ENCODE measurements at regions not wholly inside any gene's neighbourhood (a gene's known extent, or its start where the extent isn't known, plus 50 kb on each side); places are given as distances from the start of the nearest gene placed in this dataset.
"Not testable (repeated sequence)": the region's sequence is repeated elsewhere in the genome, so short reads cannot be mapped to it uniquely, and the experiment has no call there.

DNA sequence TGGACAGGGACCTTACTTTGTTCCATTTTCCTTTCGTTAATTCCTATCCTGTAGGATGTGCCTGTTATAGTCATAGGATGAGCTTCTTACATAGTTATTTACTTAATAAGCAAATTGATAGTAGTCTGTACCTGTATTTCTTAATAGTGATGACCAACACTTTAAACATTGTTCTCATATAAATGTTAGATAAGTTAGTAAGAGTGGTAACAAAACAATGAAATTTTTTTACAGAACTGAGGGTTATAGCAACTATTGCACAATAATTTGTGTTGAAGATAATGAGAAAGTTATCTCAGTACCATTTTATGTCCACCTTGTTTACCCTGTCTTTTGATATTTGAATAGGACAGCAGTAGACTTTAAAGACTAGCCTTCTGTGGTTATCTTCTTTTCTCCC is 162.9 kb upstream of the ELL2 start:
- DNase-seq: no peak

DNA sequence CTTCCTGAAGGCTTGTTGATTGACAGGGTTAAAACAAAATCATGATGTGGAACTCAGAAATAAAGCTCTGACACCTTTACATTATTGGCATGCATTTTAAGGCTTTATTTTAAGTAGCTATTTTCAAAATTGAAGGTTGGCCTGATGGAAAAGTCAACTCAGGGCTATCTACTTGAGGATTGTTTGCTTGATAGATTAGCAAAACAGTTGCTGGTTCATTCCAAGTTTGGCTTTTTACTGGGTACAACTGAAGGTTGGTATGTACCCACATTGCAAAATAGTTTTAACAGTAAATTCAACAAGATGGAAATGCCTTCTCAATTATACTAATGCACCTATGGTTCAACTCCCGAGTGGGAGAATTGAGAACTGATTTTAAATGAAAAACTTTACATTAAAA is 161.8 kb upstream of the ELL2 start:
- DNase-seq: no peak

DNA sequence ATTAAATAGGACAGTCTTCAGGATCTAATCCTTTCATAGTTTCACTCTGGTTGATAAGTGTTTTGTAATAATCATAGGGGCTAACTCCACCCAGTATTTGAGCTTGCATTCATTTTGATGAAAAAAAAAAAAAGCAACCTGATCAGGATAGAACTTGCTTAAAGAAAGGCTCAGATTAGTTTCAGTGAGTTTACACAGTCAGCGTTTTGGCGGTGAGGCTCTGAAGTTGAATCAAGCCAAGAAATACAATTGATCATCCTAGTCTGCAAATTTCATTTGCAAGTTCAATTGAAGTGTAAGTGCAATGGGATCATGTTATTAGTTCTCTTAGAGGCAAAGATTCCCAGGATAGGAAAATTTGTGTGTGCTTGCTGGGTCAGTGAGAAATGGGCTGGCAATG is 159.7 kb upstream of the ELL2 start:
- DNase-seq: no peak

DNA sequence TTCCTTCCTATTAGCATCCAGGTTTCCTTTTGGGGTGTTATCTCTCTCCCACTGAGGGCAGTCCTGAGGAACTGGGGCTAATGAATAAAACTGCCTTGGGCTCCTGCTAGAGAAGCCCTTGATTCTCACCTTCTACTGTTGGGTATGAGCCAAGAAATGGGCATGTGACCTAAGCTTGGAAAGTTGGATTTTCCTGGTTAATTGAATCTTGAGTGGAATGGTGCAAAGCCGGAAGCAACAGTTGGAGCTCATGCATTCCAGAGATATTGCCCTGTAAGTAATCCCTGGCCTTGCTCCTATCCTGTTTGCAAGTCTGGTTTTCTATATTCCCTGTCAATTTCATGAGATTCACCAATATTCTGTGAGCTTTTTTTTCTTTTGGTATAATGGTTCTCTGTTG is 158.5 kb upstream of the ELL2 start:
- no peak for DNase-seq

DNA sequence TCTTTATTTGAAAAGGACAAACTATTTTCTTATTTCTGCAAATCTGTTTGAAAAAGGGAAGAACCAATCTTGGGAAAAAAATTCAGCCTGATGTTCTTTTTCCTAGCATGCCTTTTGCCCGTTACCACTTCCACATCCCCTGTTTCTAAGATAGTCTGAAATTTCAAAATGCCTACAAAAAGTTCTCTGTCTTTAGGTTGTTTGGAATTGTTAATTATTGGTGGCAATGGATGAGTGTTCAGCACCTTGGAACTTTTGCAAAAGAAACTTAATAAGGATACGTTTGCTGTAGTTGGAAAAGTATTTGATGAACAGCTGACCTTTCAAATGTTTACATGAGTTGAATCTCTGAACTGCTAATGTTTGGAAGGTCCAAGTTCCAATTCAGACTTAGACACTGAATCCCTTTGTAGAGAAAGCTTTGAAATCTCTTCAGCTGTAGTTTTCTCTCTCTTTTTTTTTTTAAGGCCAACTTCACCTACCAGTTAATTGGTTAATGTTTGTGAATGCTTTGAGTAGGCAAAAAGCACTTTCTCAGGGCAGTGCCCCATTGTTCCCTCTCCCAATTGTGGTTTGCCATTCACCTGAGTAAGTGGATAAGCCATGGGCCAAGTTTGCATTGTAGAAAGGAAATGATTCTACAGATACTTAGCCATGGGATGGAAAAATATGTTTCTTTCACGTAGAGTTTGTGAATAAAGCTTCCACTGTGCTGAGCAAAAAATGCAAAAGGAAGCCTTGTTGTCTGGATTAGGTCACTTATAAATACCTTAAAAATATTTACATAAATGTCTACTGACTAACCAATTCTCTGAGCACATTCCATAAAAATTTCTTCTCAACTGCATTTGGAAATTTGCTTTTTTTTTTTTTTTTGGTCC is 156.4 kb upstream of the ELL2 start:
- no peak for DNase-seq

DNA sequence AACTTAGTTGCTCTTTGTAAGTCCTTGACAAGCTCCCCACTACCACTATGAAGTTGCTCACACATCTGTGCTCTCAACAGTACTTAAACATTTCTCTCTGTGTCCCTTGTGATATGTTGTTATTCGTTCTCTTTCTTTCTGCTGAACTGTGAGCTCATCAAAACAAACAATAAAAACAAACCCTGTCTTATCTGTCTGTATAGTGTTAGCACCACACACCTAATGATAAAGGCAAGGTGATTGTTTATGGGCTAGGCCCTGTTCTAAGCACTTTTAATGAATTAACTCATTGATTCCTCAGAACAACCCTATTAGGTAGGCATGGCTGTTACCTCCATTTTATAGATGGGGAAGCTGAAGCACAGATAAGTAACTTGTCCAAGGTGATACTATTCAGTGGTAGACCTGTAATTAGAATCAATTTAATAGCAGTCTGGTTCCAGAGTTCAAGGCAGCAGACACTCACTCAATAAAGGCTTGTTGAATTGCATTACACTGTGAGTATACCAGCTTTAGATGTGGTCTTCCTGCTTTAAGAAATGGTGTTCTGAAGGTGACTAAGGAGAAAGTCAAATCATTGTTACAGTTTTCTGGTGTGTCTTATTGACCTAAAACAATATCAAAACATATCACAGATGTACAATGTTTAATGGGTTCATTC is 153.6 kb upstream of the ELL2 start:
- no peak for DNase-seq

DNA sequence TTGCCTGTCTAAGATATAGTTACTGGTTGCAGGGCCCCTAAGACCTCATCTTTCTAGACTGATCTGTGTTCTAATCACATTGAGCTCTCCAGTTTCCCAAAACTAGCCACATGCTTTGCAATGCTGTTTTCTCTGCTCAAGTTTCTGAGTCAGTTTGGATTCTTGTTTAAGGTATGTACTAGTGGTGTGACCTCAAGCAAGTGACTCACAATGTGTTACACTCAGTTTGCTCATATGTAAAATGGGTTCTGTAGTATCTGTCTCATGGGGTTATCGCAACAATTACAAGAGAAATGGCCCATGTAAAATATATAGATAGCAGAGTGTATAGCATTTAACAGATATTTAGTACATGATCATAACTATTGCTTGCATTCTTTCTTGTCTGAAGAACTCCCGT is 153.1 kb upstream of the ELL2 start:
- no peak for DNase-seq

DNA sequence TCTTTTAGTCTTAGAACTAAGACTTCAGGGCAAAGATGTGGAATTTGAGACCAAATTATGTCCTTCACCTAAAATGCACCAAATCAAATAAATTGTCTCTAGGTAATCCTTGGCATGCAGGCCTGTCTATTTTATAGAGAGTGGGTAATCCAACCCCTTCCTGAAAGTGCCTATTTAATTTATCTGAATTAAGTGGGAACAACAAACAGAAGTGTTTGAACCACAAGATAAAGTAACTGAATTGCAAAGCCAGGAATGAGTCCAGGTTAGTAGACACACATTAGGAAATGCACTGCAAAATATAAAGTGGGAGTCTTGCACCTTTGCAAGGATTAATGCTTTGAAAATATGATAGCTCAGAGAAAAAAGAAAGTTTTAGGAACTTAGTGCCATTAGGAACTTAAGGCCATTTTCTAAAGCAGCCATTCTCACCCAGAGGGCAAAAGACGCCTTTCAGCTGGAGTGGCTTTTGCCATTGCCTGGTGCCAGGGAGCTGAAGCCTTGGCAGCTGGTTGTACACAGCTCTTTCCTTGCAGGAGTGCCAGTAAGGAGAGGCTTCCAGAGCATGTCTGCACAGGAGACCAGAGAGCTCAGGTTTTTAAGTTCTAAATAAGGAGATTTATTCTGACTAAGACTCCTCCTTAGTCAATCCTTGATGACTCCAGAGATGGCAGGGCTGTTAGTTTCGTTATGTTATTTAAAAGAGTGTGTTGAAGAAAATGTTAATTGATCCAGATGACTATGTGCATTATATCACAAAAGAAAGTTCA is 151.7 kb upstream of the ELL2 start:
- DNase-seq: no peak

DNA sequence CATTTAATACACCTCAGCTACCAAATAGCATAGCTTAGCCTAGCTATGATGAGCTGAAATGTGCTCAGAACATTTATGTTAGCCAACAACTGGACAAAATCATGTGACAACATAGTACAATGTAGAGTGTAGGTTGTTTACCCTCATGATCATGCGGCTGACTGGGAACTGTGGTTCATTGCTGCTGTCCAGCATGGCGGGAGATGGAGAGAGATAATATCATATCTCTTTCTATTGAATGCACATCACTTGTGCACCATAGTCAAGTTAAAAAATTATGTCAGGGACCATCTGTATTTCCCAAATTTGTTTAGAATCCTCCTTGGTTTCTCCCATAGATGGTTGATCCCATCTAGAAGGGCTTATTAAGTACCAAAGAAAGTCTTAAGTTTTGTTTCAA is 151.1 kb upstream of the ELL2 start:
- no peak for DNase-seq

DNA sequence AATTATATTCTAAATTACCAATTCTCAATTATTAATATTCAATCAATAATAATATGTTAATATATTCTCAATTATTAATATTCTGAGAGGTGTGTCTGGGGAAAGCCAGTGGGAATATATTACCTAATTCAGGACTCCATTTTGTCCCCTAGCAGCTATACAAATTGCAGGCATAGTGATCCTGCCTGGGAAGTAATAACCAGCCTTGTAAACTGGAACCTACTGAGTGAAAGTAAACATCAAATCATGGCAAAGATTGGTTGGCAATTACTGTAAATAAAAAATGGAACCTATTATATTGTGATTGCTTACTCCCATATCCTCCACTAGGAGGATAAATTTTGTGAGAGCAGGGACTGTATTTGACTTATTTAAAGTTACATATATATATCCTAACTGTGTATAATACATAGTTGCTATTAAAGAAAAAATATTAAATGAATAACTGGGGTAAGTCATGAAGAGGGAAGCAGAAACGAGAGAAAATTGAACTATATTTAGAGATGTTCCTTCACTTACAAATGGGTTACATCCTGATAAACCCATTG is 150.5 kb upstream of the ELL2 start:
- DNase-seq: no peak

DNA sequence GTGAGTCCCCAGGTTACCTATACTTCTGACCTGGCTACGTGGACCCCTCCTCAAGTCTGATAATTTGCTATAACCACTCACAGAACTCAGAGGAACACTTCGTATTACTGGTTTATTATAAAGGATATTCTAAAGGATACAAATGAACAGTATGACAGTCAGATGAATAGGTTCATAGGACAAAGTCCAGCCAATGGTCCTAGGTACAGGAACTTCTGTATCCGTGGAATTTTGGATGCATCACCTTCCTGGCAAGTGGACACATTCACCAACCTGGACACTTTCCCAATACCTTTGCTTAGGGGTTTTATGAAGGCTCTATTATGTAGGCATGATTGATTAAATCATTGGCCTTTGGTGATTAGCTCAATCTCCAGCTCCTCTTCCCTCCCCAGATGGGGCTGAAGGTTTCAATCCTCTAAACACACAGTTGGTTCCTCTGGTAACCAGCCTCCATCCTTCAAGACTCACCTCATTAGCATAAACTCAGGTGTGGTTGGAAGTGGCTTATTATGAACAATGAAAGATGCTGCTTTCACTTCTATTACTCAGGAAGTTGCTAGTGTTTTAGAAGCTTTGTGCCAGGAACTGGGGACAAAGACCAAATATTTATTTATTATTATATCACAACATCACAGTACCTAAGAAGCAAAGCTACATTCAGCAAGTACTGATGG is 149.6 kb upstream of the ELL2 start:
- no peak for DNase-seq

DNA sequence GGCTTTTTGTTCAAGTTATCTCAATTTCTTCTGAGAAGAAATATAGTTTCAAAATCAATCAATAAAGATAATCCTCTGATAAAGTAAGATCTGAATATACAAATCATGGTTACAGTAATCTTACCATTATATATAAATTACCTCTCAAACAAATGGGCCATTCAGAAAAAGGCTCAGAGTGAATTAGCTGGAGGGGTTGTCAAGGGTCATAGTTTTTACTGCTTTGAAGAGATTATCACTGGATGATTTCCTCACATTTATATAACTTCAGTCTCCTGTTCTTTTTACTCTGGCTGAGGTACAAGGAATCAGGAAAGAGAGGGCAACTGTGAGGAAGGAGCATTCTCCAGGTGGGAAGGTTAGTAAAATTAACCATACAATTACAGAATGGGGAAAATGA is 148.6 kb upstream of the ELL2 start:
- DNase-seq: no peak

DNA sequence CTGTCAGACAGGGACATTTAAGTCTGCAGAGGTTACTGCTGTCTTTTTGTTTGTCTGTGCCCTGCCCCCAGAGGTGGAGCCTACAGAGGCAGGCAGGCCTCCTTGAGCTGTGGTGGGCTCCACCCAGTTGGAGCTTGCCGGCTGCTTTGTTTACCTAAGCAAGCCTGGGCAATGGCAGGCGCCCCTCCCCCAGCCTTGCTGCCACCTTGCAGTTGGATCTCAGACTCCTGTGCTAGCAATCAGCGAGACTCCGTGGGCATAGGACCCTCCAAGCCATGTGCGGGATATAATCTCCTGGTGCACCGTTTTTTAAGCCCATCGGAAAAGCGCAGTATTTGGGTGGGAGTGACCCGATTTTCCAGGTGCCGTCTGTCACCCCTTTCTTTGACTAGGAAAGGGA is 147.0 kb upstream of the ELL2 start:
- DNase-seq: not testable (repeated sequence)

DNA sequence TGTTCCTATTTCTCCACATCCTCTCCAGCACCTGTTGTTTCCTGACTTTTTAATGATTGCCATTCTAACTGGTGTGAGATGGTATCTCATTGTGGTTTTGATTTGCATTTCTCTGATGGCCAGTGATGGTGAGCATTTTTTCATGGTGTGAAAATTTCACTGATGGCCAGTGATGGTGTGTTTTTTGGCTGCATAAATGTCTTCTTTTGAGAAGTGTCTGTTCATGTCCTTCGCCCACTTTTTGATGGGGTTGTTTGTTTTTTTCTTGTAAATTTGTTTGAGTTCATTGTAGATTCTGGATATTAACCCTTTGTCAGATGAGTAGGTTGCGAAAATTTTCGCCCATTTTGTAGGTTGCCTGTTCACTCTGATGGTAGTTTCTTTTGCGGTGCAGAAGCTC is 142.2 kb upstream of the ELL2 start:
- not testable (repeated sequence) for DNase-seq

DNA sequence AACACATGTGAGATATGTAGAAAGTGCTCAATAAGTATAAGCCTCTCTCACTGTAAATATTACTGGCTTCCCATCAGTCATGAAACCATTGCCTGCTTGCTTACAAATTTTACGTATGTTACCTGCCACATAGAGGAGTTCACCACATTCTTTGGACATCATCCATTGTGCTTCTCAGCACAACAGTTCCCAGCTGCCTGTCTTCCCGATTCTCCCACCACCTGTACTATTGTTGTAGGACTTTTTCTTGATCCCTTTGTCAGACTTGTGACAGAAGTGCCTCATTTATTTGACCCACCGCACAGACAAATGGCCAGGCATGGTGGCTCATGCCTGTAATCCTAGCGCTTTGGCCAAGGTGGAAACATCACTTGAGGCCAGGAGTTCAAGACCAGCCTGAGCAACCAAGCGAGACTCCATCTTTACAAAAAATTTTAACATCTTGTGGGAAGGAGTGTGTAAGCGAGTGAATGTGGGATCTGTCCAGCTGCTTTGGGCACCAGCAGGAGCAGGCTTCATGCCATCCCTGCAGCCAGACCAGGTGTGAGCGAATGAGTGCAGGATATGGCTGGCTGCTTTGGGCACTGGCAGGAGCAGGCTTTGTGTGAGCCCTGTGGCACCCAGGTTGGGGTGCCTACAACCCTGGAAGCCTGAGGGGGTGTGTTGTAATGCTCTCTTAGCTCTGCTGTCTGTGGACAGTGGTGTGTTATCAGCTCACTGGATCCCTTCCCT is 139.9 kb upstream of the ELL2 start:
- DNase-seq: no peak

DNA sequence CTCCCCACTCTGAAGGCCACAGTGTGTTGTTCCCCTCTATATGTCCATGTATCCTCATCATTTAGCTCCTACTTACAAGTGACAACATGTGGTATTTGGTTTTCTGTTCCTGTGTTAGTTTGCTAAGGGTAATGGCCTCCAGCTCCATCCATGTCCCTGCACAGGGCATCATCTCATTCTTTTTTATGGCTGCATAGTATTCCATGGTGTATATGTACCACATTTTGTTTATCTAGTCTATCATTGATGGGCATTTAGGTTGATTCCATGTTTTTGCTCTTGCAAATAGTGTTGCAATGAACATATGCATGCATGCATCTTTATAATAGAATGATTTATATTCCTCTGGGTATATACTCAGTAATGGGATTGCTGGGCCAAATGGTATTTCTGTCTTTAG is 135.8 kb upstream of the ELL2 start:
- not testable (repeated sequence) for DNase-seq

DNA sequence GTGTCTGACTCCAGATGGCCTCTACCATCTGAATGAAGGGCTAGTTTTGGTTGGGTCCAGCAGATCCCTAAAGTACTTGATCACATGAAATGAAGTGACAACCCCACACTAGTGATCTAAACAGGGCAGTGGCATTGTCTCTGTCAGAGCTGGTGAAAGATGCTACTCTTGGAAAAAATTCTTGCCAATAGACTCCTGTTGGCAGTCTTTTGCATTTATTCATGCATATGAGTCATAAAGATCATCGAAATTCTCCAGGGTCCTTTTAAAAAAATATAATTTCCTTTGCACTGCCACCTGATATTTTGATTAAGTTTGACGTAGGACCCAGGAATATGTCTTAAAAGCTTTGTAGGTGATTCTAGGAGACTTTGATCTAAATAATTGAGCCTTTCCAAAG is 135.1 kb upstream of the ELL2 start:
- DNase-seq: no peak

DNA sequence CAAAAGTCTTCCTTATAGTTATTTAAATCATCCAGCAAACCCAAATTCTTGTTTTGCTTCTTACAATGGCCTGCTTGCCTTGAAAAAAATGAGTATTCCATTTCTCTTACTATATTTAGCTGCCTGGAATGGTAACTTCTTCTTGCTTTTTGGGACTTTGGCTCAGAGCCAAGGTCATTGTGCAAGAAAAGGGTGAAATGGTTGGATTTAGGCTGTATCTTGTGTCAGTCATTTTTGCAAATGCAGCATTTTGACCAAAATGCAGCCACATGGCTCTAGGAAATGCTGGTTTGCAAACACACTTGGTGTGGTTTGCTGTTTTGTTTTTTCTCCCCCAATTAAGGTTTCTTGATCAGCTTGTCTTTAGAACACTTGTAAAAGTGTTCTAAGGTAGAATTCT is 133.3 kb upstream of the ELL2 start:
- DNase-seq: no peak

DNA sequence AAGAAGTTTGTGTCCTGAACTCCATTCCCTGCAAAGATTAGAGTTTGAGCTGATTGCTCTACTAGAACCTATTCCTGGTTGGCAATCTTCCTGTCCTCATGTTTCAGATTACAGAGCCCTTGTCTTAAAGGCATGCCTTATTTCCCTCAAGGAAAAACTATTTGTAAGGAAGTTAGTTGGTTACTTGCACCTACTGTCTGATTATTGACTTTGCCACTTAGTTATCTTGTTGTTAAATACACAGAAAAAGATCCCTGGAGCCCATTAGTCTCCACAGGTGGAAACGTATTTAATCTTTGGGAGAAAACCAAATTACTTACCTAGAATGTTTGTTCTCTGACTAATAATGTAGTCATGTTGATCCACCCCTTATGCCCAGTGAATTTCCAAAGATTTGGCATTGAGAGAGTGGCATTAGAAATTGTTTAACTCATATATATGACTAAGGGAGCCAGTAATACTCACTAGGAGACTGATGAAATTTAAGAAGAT is 132.3 kb upstream of the ELL2 start:
- no peak for DNase-seq

DNA sequence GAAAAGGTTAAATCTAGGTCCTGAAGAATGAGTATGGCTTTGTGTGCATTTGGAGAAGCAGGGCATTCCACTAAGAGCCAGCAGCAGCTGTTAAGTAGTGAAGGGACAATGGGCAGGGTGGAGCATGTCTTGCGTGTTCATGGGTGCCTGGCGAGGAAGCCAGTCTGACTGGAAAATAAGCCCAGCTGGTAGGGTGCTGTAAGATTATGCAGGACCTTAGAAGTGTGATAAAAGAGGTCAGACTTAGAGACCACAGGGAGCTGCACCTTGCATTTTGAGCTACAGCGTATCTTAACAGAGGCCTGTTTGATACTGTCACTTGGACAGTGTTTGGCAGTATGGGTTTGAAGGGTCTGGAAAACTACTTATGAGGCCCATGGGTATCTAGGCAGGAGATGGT is 131.7 kb upstream of the ELL2 start:
- no peak for DNase-seq

DNA sequence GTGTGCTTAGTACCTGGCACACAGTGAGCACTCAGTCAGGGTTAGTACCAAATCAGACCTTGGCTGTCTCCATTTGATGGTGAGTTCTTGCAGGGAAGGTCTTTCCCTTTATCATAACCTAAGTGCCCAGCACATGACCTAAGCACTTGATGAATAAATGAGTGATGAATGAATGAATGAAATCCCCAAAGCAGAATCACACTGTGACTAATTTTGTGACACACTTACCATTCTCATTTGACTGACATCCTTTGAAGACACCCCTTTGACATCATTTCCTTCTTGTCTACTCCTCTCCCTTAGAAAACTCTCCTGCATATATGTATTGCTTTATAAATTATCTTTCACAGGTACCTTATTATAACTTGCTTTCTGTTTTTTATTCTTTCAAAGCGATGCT is 130.2 kb upstream of the ELL2 start:
- no peak for DNase-seq

DNA sequence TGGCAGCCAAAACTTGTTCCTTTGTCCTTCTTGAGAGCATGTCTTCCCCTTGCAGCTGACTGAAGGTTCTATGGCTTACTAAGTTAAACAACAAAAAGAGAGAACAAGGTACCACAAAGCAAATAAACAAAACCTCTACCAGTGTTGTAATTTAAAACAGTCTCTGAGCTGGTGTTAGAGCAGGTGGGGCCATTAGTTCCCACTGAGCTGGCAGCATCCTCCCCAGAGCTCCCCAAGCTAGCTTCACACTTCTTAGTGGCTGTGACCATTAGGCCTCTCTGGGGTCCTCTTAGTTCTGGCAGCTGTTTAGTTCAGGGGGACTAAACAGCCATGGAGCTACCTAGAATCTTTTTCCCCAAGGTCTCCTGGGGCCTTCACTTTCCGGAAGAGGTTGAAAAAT is 128.6 kb upstream of the ELL2 start:
- peak; percentile 46 for DNase-seq
